ENCODE measurements at regions not wholly inside any gene's neighbourhood (a gene's known extent, or its start where the extent isn't known, plus 50 kb on each side); places are given as distances from the start of the nearest gene placed in this dataset.
"Not testable (repeated sequence)": the region's sequence is repeated elsewhere in the genome, so short reads cannot be mapped to it uniquely, and the experiment has no call there.

- FAIRE-seq (no peak), DNase-seq (ENCODE audit: insufficient read length, low spot score) (no peak)
- TF ChIP-seq POU2F2 (IDR thresholded peaks at IDR 0.05; ENCODE audit: low read depth, low read length) (no peak), SPI1 (IDR thresholded peaks at IDR 0.05; ENCODE audit: low read depth, low read length) (no peak), POLR2AphosphoS5 (IDR thresholded peaks at IDR 0.05; ENCODE audit: low read depth, low read length) (no peak), PAX5 (IDR thresholded peaks at IDR 0.05; ENCODE audit: insufficient read depth, low read length, severe bottlenecking) (no peak), POLR2A (IDR thresholded peaks at IDR 0.05; ENCODE audit: low read depth, low read length) (no peak), TAF1 (IDR thresholded peaks at IDR 0.05; ENCODE audit: low read depth, low read length) (no peak)
These were observed 202.3 kb downstream of the SPP2 start for GRCh38 chr2:234252772-234253171.

DNA sequence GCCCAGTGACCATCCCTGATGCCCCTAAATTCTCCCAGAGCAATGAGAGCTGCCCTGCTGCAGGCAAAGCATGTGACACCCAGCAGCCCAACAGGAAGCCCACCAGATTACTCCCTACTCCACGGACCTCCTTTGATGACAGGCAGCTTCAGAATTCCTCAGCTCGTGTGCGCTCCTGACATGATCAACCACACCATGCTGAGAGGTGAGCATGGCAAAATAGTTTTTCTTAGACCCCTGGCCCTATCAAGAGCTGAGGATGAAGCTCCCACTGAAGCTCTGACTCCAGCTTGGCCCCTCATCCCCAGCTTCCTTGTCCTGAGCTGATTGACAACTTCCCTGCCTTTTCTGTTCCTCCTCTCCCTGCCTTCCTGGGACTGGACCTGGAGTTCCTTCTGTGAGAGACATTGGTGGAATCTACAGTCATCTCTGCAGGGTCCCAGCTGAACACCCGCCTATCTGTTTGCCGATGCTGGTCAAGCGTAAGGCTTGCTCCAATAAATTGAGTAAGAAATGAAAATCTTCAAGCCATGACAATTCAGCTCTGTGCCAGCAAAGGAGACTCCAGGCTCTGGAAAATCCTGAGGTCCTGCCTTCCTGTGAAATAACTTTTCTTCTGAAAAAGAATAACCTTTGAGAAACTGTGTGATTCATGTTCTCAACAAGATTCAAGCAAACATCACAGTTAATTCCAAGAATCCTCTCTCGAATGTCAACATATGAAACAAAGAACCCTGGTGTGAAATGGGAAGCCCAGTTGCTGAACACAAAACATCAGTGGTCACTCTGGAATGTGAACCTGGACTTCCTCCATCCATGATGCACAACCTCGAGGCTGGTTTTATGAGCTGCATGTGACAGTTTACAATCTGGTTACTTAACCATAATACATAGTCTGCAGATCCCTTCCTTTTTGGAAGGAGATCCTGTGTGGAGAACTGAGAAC, 201.1 kb downstream of the SPP2 start:
- FAIRE-seq (no peak), DNase-seq (ENCODE audit: insufficient read length, low spot score) (no peak)
- no peak for TF ChIP-seq TAF1 (IDR thresholded peaks at IDR 0.05; ENCODE audit: low read depth, low read length)
- no peak for TF ChIP-seq PAX5 (IDR thresholded peaks at IDR 0.05; ENCODE audit: insufficient read depth, low read length, severe bottlenecking)
- TF ChIP-seq POU2F2 (IDR thresholded peaks at IDR 0.05; ENCODE audit: low read depth, low read length) = no peak
- TF ChIP-seq POLR2A (IDR thresholded peaks at IDR 0.05; ENCODE audit: low read depth, low read length) = no peak
- TF ChIP-seq POLR2AphosphoS5 (IDR thresholded peaks at IDR 0.05; ENCODE audit: low read depth, low read length) = no peak
- no peak for TF ChIP-seq SPI1 (IDR thresholded peaks at IDR 0.05; ENCODE audit: low read depth, low read length)

GRCh38 chr2:234250926-234251325, 200.4 kb downstream of the SPP2 start:
- DNase-seq (ENCODE audit: insufficient read length, low spot score) (no peak), FAIRE-seq (no peak)
- TF ChIP-seq POLR2A (IDR thresholded peaks at IDR 0.05; ENCODE audit: low read depth, low read length) = no peak
- TF ChIP-seq SPI1 (IDR thresholded peaks at IDR 0.05; ENCODE audit: low read depth, low read length) = no peak
- no peak for TF ChIP-seq TAF1 (IDR thresholded peaks at IDR 0.05; ENCODE audit: low read depth, low read length)
- TF ChIP-seq POLR2AphosphoS5 (IDR thresholded peaks at IDR 0.05; ENCODE audit: low read depth, low read length) = no peak
- TF ChIP-seq PAX5 (IDR thresholded peaks at IDR 0.05; ENCODE audit: insufficient read depth, low read length, severe bottlenecking) = no peak
- TF ChIP-seq POU2F2 (IDR thresholded peaks at IDR 0.05; ENCODE audit: low read depth, low read length) = no peak

DNA sequence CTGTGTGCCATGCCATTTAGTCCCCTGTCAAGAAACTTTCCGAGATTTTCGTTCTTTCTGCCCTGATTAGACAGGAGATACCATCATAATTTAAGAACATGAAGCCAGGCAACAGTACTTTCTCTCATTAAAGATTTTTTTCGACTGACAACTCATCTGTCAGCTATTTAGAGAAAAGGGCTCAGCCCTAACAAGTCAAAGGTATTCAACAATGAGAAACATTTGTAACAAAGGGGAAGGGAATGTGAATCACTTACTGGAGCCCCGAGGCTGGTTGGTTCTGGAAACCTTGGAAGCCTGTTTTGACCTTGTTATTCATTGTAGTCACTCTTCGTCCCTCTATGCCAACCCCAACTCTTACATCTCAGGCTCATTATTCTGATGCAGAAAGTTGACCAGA, 199.4 kb downstream of the SPP2 start:
- no peak for FAIRE-seq
- TF ChIP-seq SPI1 (IDR thresholded peaks at IDR 0.05; ENCODE audit: low read depth, low read length) = no peak
- no peak for TF ChIP-seq POU2F2 (IDR thresholded peaks at IDR 0.05; ENCODE audit: low read depth, low read length)
- no peak for TF ChIP-seq PAX5 (IDR thresholded peaks at IDR 0.05; ENCODE audit: insufficient read depth, low read length, severe bottlenecking)
- no peak for TF ChIP-seq POLR2AphosphoS5 (IDR thresholded peaks at IDR 0.05; ENCODE audit: low read depth, low read length)
- no peak for TF ChIP-seq TAF1 (IDR thresholded peaks at IDR 0.05; ENCODE audit: low read depth, low read length)
- TF ChIP-seq POLR2A (IDR thresholded peaks at IDR 0.05; ENCODE audit: low read depth, low read length) = no peak
- DNase-seq (ENCODE audit: insufficient read length, low spot score) = no peak

GRCh38 chr2:234249034-234249735, 198.7 kb downstream of the SPP2 start:
- TF ChIP-seq TAF1 (IDR thresholded peaks at IDR 0.05; ENCODE audit: low read depth, low read length) (no peak), PAX5 (IDR thresholded peaks at IDR 0.05; ENCODE audit: insufficient read depth, low read length, severe bottlenecking) (no peak), POLR2A (IDR thresholded peaks at IDR 0.05; ENCODE audit: low read depth, low read length) (no peak), POU2F2 (IDR thresholded peaks at IDR 0.05; ENCODE audit: low read depth, low read length) (no peak), POLR2AphosphoS5 (IDR thresholded peaks at IDR 0.05; ENCODE audit: low read depth, low read length) (no peak), SPI1 (IDR thresholded peaks at IDR 0.05; ENCODE audit: low read depth, low read length) (no peak)
- no peak for DNase-seq (ENCODE audit: insufficient read length, low spot score)
- FAIRE-seq = no peak

- DNase-seq (ENCODE audit: insufficient read length, low spot score); FAIRE-seq: not testable (repeated sequence)
These were observed 197.8 kb downstream of the SPP2 start for GRCh38 chr2:234248213-234248710.

DNA sequence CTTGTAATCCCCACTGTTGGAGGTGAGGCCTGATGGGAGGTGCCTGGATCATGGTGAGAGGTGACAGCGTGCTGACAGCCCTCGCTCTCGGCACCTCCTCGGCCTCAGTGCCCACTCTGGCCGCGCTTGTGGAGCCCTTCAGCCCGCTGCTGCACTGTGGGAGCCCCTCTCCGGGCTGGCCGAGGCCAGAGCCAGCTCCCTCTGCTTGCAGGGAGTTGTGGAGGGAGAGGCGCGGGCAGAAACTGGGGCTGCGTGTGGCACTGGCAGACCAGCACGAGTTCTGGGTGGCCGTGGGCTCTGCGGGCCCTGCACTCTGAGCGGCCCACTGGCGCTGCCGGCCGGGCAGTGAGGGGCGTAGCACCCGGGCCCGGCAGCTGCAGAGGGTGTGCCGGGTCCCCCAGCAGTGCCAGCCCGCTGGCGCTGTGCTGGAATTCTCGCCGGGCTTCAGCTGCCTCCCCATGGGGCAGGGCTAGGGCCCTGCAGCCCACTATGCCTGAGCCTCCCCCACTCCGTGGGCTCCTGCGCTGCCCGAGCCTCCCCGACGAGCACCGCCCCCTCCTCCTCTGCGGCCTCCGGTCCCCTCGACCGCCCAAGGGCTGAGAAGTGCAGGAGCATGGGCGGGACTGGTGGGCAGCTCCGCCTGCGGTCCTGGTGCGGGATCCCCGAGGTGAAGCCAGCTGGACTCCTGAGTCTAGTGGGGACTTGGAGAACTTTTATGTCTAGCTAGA, 197.1 kb downstream of the SPP2 start:
- DNase-seq (ENCODE audit: insufficient read length, low spot score) (no peak), FAIRE-seq (no peak)
- TF ChIP-seq SPI1 (IDR thresholded peaks at IDR 0.05; ENCODE audit: low read depth, low read length) (no peak), PAX5 (IDR thresholded peaks at IDR 0.05; ENCODE audit: insufficient read depth, low read length, severe bottlenecking) (no peak), TAF1 (IDR thresholded peaks at IDR 0.05; ENCODE audit: low read depth, low read length) (no peak), POLR2AphosphoS5 (IDR thresholded peaks at IDR 0.05; ENCODE audit: low read depth, low read length) (no peak), POLR2A (IDR thresholded peaks at IDR 0.05; ENCODE audit: low read depth, low read length) (no peak), POU2F2 (IDR thresholded peaks at IDR 0.05; ENCODE audit: low read depth, low read length) (no peak)

- TF ChIP-seq POLR2A (IDR thresholded peaks at IDR 0.05; ENCODE audit: low read depth, low read length) = no peak
- TF ChIP-seq POU2F2 (IDR thresholded peaks at IDR 0.05; ENCODE audit: low read depth, low read length) = no peak
- TF ChIP-seq TAF1 (IDR thresholded peaks at IDR 0.05; ENCODE audit: low read depth, low read length) = no peak
- TF ChIP-seq PAX5 (IDR thresholded peaks at IDR 0.05; ENCODE audit: insufficient read depth, low read length, severe bottlenecking) = no peak
- TF ChIP-seq POLR2AphosphoS5 (IDR thresholded peaks at IDR 0.05; ENCODE audit: low read depth, low read length) = no peak
- no peak for TF ChIP-seq SPI1 (IDR thresholded peaks at IDR 0.05; ENCODE audit: low read depth, low read length)
- DNase-seq (ENCODE audit: insufficient read length, low spot score) = no peak
- no peak for FAIRE-seq
These were observed 195.4 kb downstream of the SPP2 start for GRCh38 chr2:234245945-234246344.
